ENCODE measurements at regions not wholly inside any gene's neighbourhood (a gene's known extent, or its start where the extent isn't known, plus 50 kb on each side); places are given as distances from the start of the nearest gene placed in this dataset.

DNA sequence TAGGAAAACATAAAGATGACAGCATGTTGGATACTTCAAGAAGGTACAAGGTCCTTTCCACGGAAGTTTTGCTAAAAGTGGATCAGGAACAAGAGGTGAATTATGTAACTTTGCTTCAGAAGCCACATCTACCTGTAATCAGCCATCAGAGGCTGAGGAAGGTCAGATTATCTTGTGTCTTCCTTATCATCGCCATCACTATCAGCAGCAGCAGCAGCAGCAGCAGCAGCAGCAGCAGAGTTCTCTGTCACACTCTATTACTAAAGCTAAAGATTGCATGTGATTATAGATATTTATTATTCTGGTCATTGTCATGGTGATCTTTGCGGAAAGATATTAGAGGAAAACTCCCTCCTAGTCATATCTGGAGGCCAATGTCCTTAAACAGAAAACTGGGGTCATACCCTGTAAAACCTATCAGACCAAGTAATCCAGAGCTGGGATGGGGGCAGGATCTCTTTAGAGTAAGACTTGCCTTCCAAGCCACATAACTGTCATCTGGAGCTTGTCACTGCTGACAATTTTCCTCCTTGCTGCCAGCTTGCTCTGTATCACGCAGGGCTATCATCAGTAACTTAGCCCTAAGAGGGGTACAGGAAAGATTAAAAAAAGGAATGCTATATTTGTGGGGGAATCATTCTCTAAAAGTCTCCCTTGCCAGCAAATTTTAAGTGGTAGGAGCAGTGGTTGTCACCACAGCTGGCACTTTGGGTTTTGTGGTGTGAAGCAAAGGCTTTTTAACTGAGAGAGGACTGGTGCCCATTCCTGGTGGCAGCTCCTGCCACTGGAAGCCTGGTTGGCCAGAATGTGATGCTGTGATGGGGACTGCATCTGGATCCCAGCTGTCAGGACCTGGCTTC is 130.9 kb upstream of the RASGRP1 start:
- H3K27me3 ChIP-seq (ENCODE audit: insufficient read depth, low read length): no peaks in the 10 kb centered on the region
- H3K27me3 Mint-ChIP-seq (ENCODE audit: low read depth, unreplicated experiment): peaks cover 2% of the 10 kb centered on the region
- DNase-seq (ENCODE audit: low read depth): no peak

DNA sequence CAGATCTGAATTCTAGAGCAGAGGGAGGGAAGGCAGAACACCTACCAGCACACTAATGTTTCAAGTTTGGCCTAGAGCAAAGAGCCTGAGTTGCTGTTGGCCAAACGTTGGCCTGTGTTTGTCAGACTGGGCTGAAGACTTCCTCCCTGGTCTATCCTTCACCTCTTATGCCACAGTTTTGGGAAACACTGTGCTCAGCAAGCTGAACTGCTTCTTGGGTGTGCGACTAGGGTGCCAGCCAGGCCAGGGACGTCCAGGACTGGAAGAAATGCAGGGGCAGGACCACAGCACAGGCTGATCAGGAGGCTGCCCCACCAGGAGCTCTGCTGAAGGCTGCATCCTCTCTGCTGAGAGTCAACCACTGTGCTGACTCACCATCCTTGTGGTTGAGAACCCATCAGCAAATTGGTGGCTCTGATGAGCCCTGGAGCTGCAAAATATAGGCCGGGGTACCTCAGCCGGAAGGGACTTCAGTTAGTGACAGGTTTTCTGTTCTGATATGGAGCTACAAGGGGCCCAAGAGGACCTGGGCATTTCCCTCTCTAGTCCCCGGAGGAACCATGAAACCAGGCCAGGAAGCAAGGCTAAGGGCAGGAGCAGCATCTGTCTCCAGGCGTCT is 131.6 kb upstream of the RASGRP1 start:
- peak overlapping the region; percentile 5 for H3K4me2 ChIP-seq (ENCODE audit: low read length)
- H4K20me1 ChIP-seq (ENCODE audit: insufficient read depth, low read length): no peaks in the 10 kb centered on the region
- no peak overlapping the region for H3K4me3 Mint-ChIP-seq (ENCODE audit: unreplicated experiment)
- H3K9ac ChIP-seq (ENCODE audit: low read length): no peak overlapping the region
- no peak overlapping the region for H3K27ac ChIP-seq (ENCODE audit: low read depth, low read length)
- H3K27ac Mint-ChIP-seq (ENCODE audit: unreplicated experiment): no peak overlapping the region
- H3K4me1 ChIP-seq (ENCODE audit: insufficient read depth, low read length): peaks cover 9% of the 10 kb centered on the region
- DNase-seq (ENCODE audit: low read depth) (peak; percentile 64), FAIRE-seq (peak; percentile 82)
- no peaks in the 10 kb centered on the region for H3K79me2 ChIP-seq (ENCODE audit: insufficient read depth, low read length)
- no peaks in the 10 kb centered on the region for H3K36me3 Mint-ChIP-seq (ENCODE audit: low read depth, unreplicated experiment)
- peaks cover 2% of the 10 kb centered on the region for H3K27me3 Mint-ChIP-seq (ENCODE audit: low read depth, unreplicated experiment)
- peaks cover 5% of the 10 kb centered on the region for H3K4me1 Mint-ChIP-seq (ENCODE audit: low read depth, unreplicated experiment)
- TF ChIP-seq, protein P1, sequence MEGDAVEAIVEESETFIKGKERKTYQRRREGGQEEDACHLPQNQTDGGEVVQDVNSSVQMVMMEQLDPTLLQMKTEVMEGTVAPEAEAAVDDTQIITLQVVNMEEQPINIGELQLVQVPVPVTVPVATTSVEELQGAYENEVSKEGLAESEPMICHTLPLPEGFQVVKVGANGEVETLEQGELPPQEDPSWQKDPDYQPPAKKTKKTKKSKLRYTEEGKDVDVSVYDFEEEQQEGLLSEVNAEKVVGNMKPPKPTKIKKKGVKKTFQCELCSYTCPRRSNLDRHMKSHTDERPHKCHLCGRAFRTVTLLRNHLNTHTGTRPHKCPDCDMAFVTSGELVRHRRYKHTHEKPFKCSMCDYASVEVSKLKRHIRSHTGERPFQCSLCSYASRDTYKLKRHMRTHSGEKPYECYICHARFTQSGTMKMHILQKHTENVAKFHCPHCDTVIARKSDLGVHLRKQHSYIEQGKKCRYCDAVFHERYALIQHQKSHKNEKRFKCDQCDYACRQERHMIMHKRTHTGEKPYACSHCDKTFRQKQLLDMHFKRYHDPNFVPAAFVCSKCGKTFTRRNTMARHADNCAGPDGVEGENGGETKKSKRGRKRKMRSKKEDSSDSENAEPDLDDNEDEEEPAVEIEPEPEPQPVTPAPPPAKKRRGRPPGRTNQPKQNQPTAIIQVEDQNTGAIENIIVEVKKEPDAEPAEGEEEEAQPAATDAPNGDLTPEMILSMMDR (IDR thresholded peaks at IDR 0.05; ENCODE audit: insufficient read depth, low read depth, low read length): no peak
- no peak for TF ChIP-seq EZH2 (IDR thresholded peaks at IDR 0.05; ENCODE audit: insufficient read depth, low read length)
- H3K9me3 ChIP-seq (ENCODE audit: insufficient read depth, low read depth, low read length): no peaks in the 10 kb centered on the region
- peak overlapping the region; percentile 16 for H2AFZ ChIP-seq (ENCODE audit: low read depth, low read length)
- H3K9me3 Mint-ChIP-seq (ENCODE audit: unreplicated experiment): no peaks in the 10 kb centered on the region
- H3K27me3 ChIP-seq (ENCODE audit: insufficient read depth, low read length): no peaks in the 10 kb centered on the region
- H3K4me3 ChIP-seq (ENCODE audit: insufficient read depth, low read depth, low read length): no peak overlapping the region
- H3K36me3 ChIP-seq (ENCODE audit: insufficient read depth, low read length): no peaks in the 10 kb centered on the region

More for the DNA sequence above, 130.9 kb upstream of the RASGRP1 start:
- Histone ChIP-seq H4K20me1 (ENCODE audit: insufficient read depth, low read length) (no peaks in the 10 kb centered on the region), H3K9me3 (ENCODE audit: insufficient read depth, low read depth, low read length) (no peaks in the 10 kb centered on the region), H3K4me3 (ENCODE audit: insufficient read depth, low read depth, low read length) (no peak overlapping the region), H3K79me2 (ENCODE audit: insufficient read depth, low read length) (no peaks in the 10 kb centered on the region), H3K27ac (ENCODE audit: low read depth, low read length) (no peak overlapping the region), H3K9ac (ENCODE audit: low read length) (no peak overlapping the region), H3K4me1 (ENCODE audit: insufficient read depth, low read length) (peaks cover 9% of the 10 kb centered on the region), H2AFZ (ENCODE audit: low read depth, low read length) (no peak overlapping the region), H3K4me2 (ENCODE audit: low read length) (no peak overlapping the region), H3K36me3 (ENCODE audit: insufficient read depth, low read length) (no peaks in the 10 kb centered on the region)
- Mint-ChIP-seq H3K4me3 (ENCODE audit: unreplicated experiment) (no peak overlapping the region), H3K9me3 (ENCODE audit: unreplicated experiment) (no peaks in the 10 kb centered on the region), H3K4me1 (ENCODE audit: low read depth, unreplicated experiment) (peaks cover 5% of the 10 kb centered on the region), H3K27ac (ENCODE audit: unreplicated experiment) (peak overlapping the region; percentile 53), H3K36me3 (ENCODE audit: low read depth, unreplicated experiment) (no peaks in the 10 kb centered on the region)
- no peak for FAIRE-seq
- TF ChIP-seq EZH2 (IDR thresholded peaks at IDR 0.05; ENCODE audit: insufficient read depth, low read length): no peak
- TF ChIP-seq, protein P1 (IDR thresholded peaks at IDR 0.05; ENCODE audit: insufficient read depth, low read depth, low read length): no peak
